KOPT-K1 (cell line): ENCODE measurements at regions not wholly inside any gene's neighbourhood (a gene's known extent, or its start where the extent isn't known, plus 50 kb on each side); places are given as distances from the start of the nearest gene placed in this dataset.
"Not testable (repeated sequence)": the region's sequence is repeated elsewhere in the genome, so short reads cannot be mapped to it uniquely, and the experiment has no call there.

ENCODE experiments used
- H3K27ac ChIP-seq: fragments of 200-600 bp; sonication (generic); 2 replicates; pipeline ENCODE4 v1.5.1; 2016; ENCODE audit warnings: antibody characterized with exemption, mild to moderate bottlenecking, low read depth, low read length; ENCODE audit not compliant: poor library complexity, severe bottlenecking
- H3K36me3 ChIP-seq: fragments of 200-600 bp; sonication (generic); 2 replicates; pipeline ENCODE4 v1.5.1; 2017; ENCODE audit warnings: antibody characterized with exemption, mild to moderate bottlenecking, low read length, moderate library complexity; ENCODE audit not compliant: insufficient read depth
- H3K9me3 ChIP-seq: fragments of 200-600 bp; sonication (generic); 2 replicates; pipeline ENCODE4 v1.5.1; 2017; ENCODE audit warnings: antibody characterized with exemption, low read length, mild to moderate bottlenecking; ENCODE audit not compliant: insufficient read depth, poor library complexity, severe bottlenecking

DNA sequence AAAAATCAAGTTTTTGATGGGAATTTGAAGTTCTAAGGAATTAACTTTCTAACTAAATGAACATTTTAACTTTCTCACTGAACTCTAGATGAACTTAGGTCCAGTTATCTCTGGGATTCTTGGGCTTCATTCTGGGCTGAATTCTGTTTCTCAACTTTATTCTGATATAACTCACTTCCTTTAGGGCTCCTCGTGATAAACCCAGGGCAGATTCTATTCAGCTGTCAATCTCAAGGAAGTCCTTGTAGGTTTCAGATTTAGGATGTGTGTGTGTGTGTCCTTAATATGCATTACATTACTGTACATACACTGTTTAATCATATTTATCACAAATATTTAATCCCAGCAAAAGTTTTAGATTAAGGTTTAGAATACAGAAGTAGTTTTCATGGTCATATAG is 344.3 kb downstream of the GATA3 start:
- no peaks in the 10 kb centered on the region for H3K9me3 ChIP-seq
- no peaks in the 10 kb centered on the region for H3K36me3 ChIP-seq
- H3K27ac ChIP-seq, result no peak overlapping the region

DNA sequence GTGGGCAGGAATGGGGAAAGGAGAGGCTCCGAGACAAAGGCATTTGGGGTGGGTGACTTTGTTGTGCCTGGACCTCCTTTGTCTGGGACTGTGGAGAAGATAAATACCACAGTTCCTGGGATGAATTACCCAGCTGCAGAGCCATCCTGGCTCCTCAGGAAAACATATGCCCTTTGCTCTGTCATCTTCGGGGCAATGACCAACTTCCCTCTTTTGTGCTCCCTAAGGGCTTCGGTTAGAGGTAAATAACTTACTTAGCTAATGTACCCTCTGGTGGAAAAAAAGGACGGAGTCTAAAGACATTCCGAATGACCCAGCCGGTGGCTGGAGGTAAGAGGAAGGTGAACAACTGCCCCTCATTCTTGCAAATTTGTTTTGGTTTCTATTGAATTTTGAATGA is 345.7 kb downstream of the GATA3 start:
- H3K27ac ChIP-seq, result no peak overlapping the region
- H3K36me3 ChIP-seq, result no peaks in the 10 kb centered on the region
- no peaks in the 10 kb centered on the region for H3K9me3 ChIP-seq

DNA sequence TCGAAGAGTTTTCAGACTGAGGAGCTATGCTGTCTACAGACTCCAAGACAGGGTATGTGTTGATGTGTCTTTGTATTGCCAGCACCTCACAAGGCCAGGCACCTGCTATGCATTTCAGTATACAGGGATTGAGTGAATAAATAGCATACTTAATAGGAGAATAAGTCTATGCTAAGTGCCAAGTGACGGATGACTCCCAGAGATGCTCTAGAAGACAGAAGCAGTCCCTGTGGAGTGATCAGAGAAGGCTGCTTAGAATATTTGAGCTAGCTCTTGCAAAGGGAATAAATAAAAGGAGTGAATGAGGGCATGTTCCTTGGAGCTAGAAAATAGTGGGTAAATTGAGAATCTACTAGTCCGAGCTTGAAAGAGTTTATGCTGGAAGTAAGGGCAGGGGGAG is 346.4 kb downstream of the GATA3 start:
- Histone ChIP-seq H3K9me3 (no peaks in the 10 kb centered on the region), H3K36me3 (no peaks in the 10 kb centered on the region), H3K27ac (peak overlapping the region; percentile 90)

DNA sequence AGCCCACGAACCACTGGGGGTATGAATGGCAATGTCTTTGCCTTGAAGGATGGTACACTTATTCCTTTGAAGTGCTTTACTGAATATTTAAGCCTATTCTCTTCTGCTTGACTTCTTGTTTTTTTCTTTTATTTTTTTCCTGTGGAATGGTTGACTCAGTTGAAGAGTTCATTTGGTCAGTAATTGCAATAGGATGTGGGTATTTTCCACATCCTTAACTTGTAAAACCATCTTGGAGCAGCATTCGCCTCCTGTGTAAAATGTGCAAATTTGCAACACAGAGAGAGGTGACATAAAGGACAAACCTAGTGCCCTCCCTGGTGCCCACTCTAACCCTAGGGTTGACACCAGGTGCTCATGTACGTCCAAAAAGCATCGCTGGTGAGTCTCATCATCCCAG is 347.0 kb downstream of the GATA3 start:
- Histone ChIP-seq H3K36me3 (no peaks in the 10 kb centered on the region), H3K27ac (peak overlapping the region; percentile 90), H3K9me3 (no peaks in the 10 kb centered on the region)

DNA sequence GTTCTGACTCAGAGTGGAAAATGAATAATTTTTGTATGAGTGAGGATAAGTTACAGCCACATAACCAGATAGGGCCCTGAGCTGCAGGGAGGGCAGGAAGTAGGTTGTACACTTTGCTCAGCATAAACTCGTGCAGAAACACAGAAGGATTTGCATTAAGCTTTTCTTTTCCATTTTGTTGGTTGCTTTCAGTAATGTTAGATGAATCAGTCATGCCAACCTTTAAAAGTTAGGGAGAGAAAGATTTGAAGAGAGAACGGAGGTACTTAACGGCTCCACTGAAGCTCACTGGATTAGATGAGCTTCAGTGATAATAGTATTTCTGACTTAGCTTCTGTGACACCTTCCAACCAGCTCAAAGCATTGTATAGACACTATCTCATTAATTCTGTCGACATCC is 348.1 kb downstream of the GATA3 start:
- Histone ChIP-seq H3K27ac (peak overlapping the region; percentile 90), H3K9me3 (no peaks in the 10 kb centered on the region), H3K36me3 (no peaks in the 10 kb centered on the region)

DNA sequence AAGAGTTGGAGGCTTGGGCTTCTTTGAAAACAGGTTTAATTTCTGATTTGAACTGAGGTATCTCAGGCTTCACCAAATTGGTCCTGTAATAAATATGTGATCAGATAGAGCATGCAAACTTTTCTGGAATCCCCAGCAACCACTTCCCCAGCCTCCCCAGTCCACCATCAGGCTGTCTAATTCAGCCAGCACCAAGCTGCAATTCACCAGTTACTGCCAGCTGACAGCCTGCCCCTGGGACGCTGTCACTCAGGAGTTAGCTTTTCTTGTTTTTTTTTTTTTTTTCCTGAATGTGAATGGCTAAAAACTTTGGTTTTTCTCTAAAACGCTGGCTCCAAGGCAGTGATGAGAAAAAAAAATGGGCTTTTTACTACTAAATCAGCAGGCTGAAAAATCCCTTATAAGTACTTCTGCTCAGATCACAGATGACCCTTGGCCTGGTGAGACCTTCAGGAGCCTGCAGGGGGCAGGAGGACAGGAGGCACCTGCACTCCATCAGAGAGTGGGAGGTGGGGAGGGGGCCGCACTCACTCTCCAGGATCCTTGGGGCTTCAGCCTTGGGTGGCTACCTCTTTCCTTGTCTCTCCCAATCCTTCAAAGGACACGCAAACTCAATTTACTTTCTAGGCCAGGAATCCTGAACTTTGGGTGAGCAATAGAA is 349.4 kb downstream of the GATA3 start:
- no peaks in the 10 kb centered on the region for H3K36me3 ChIP-seq
- H3K9me3 ChIP-seq, result no peaks in the 10 kb centered on the region
- H3K27ac ChIP-seq, result peak overlapping the region; percentile 90

DNA sequence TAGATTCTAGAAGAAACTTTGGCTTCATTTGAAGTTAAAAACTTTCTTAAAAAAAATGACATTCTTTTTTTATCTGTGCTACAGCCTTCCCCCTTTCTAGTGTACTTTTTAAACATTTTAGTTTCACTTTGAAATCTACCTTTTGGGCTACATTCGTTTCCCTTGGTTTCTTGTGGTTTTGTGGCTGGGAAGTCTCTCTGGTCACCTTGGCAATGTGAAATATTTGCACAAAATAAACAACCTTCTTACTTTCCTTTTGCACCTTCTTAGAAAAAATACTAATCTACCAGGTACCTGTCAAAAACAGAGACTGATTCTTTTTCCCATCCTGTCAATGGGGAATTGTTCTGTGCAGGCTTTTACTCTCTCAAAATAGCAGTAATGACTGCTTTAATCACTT is 350.2 kb downstream of the GATA3 start:
- Histone ChIP-seq H3K36me3 (no peaks in the 10 kb centered on the region), H3K27ac (peak overlapping the region; percentile 90)

DNA sequence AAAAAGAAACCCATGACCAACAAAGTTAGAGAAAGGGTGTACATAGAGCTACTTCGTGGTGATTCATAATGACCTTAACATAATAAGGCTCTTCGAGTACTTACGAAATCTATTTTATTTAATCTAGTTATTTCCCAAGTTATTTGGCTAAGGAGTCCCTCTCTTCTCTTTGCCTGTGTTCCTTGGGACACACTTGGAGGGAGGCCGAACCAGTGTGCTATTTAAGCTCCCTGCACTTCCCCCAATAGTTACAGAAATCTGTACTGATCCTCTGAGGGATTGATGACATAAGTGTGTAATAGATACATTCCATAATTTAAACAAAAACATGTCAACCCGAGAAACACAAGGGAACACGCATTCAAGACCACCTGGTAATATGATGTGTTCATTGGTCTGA is 351.1 kb downstream of the GATA3 start:
- Histone ChIP-seq H3K27ac (peak overlapping the region; percentile 90), H3K9me3 (no peaks in the 10 kb centered on the region), H3K36me3 (no peaks in the 10 kb centered on the region)

More for the DNA sequence above, 350.2 kb downstream of the GATA3 start:
- no peaks in the 10 kb centered on the region for H3K9me3 ChIP-seq

DNA sequence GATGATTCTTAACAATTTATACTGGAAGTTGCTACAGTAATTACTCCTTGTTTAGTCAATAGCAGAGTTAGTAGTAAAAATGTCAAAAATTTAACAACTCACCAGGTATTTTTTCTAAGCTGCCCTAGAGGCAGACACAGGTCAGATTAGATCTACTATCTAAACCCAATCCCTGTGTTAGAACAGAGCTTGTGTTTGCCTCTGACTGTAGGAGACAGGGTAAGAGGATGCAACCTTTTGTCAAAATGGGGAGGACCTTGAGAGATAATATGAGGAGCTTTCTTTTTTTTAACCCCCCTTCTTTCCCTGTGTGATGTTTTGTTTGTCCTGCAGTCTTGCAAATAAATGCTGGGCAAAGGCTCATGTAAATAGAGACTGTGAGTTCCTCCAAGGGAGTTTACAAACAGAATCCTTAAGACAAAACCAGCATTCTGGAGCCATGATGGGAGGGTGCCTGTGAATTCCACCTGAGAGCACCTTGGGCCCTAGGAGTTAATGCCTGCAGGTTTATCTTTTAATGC is 353.1 kb downstream of the GATA3 start:
- no peaks in the 10 kb centered on the region for H3K36me3 ChIP-seq
- H3K27ac ChIP-seq, result peak overlapping the region; percentile 32
- H3K9me3 ChIP-seq, result no peaks in the 10 kb centered on the region

DNA sequence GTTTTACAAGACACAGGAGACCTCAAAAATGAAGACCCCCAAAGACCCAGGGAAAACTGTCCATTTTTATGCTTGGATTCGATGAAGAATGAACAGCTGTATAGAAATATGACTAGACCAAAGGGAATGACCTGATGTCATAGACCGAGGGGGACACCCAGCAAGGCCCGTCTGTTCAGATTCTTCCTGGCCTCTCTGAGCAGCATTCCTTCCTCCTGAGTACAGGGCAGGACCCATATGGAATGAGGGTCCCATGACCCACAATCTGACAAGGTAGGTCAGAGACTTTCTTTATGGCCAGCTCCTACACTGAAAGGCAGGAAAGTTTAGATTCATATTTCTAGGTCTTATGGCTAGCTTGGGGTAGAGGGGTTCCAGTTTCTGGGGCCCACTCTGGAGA is 356.0 kb downstream of the GATA3 start:
- no peaks in the 10 kb centered on the region for H3K36me3 ChIP-seq
- H3K27ac ChIP-seq, result no peak overlapping the region
- no peaks in the 10 kb centered on the region for H3K9me3 ChIP-seq

DNA sequence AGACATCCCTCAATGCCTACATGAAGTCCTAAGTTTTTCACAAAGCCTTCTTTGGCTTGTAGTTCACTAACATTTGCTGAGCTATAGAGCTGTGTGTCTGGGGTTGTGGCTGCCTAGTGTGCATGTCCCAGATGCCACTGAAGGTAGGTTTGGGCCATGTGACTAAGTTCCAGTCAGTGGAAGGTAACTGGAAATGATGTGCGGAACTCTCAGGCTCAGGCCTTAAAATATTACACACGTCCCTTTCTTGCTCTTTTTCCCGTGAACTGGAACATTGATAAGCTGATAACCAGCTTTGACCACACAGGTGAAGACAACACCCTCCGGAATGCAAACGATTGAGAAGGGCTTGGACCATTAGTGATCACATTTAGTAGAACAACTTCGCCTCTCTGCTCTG is 358.1 kb downstream of the GATA3 start:
- no peaks in the 10 kb centered on the region for H3K9me3 ChIP-seq

DNA sequence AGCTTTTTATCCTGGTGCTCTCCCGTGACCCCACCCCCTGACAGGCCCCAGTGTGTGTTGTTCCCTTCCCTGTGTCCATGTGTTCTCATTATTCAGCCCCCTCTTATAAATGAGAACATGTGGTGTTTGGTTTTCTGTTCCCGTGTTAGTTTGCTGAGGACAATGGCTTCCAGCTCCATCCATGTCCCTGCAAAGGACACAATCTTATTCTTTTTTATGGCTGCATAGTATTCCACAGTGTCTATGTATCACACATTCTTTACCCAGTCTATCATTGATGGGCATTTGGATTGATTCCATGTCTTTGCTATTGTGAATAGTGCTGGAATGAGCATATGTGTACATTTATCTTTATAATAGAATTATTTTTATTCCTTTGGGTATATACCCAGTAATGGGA is 360.5 kb downstream of the GATA3 start:
- H3K9me3 ChIP-seq, H3K36me3 ChIP-seq, H3K27ac ChIP-seq: not testable (repeated sequence)

More for the DNA sequence above, 358.1 kb downstream of the GATA3 start:
- no peaks in the 10 kb centered on the region for H3K36me3 ChIP-seq
- H3K27ac ChIP-seq, result no peak overlapping the region

DNA sequence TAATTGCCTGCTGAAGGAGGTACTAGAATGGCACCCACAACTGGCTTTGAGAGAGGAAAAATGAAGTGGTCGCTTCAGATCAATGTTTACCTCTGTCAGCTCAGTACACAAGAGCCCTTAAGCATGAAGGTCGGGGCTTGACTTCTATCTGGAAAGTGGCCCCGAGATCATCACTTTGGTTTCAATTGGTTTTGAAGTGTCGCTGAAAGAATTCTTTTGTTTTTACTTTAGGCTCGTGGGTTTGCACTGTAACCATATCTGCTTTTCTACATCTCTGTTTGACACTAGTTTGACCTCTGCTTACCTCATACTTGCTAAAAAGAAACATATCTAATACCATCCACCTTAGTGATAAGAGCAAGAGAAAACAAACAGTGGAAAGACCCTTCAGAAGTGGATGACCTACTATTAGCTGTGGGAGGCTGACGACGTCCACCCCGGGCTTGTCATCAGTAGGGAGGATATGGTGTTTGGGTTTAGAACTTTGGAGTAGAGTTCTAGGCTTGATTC is 361.8 kb downstream of the GATA3 start:
- Histone ChIP-seq H3K9me3 (no peaks in the 10 kb centered on the region), H3K27ac (peak overlapping the region; percentile 62), H3K36me3 (no peaks in the 10 kb centered on the region)

DNA sequence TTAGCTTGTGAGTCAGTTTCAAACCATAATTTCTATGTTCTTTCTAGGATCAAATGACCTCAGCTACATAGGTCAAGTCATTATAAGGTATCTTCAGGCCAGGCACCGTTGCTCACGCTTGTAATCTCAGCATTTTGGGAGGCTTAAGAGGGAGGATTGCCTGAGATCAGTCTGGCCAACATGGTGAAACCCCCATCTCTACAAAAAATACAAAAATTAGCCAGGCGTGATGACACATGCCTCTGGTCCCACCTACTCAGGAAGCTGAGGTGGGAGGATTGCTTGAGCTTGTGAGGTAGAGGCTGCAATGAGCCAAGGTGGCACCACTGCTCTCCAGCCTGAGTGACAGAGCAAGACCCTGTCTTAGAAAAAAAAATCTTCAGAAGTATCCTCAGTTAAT is 362.3 kb downstream of the GATA3 start:
- peak overlapping the region; percentile 62 for H3K27ac ChIP-seq
- no peaks in the 10 kb centered on the region for H3K36me3 ChIP-seq
- H3K9me3 ChIP-seq, result no peaks in the 10 kb centered on the region

DNA sequence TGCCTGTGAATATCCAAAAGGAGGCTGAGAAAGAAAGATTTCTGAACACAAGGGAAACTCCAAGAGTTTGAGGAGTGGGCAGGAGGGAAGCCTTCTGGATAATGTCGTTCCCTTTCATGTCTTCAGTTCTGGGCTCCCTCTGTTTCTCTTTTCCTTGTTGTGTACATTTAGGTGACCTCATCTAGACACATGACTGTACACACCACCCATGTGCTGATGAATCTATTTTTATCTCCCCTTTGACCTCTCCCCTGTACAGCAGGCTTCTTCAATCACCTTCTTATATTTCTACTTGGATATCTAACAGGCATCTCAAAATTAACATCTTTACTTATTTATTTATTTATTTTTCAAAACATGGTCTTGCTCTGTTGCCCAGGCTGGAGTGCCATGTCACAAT is 363.1 kb downstream of the GATA3 start:
- Histone ChIP-seq H3K36me3 (no peaks in the 10 kb centered on the region), H3K9me3 (no peaks in the 10 kb centered on the region), H3K27ac (peak overlapping the region; percentile 62)

DNA sequence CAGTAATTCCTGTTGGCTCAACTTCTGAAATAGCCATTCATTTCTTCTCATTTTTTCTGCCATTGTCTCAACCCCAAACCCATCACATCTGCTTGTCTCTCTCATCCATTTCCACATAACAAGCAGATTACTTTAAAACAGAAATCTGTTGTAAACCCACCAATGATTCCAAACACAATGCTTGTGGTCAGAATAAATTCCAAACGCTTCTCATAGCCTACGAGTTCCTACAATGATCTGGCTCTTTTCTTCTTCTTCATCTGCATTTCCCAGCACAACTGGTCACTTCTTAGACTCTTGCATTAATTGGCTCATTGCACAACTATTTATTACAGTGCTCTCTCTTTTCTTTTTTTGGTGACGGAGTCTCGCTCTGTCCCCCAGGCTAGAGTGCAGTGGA is 364.1 kb downstream of the GATA3 start:
- Histone ChIP-seq H3K9me3 (no peaks in the 10 kb centered on the region), H3K27ac (no peak overlapping the region), H3K36me3 (no peaks in the 10 kb centered on the region)
